Ammon's horn (tissue), 1 donor: ENCODE measurements at regions not wholly inside any gene's neighbourhood (a gene's known extent, or its start where the extent isn't known, plus 50 kb on each side); places are given as distances from the start of the nearest gene placed in this dataset.

Experiments used
- DNase-seq: peaks from one replicate; pipeline ENCODE4 v3.0.0-alpha.2; 2016; ENCODE audit warnings: low spot score

GRCh38 chr2:122988395-122989221 lies 1036.5 kb upstream of the CNTNAP5 start:
- no peak for DNase-seq

- DNase-seq, result no peak
Observed at GRCh38 chr2:122993592-122993991, 1031.5 kb upstream of the CNTNAP5 start.

- DNase-seq, result no peak
Observed at GRCh38 chr2:122999258-122999657, 1025.8 kb upstream of the CNTNAP5 start.

- DNase-seq, result no peak
Observed at GRCh38 chr2:122999821-123000220, 1025.3 kb upstream of the CNTNAP5 start.

- no peak for DNase-seq
Observed at GRCh38 chr2:123002660-123003248, 1022.3 kb upstream of the CNTNAP5 start.

- DNase-seq, result no peak
Observed at GRCh38 chr2:123015186-123015585, 1009.9 kb upstream of the CNTNAP5 start.

- no peak for DNase-seq
Observed at GRCh38 chr2:123035541-123035940, 989.5 kb upstream of the CNTNAP5 start.

GRCh38 chr2:123036300-123036699 lies 988.8 kb upstream of the CNTNAP5 start:
- no peak for DNase-seq

- no peak for DNase-seq
Observed at GRCh38 chr2:123040506-123040905, 984.6 kb upstream of the CNTNAP5 start.

GRCh38 chr2:123043458-123043857 lies 981.6 kb upstream of the CNTNAP5 start:
- no peak for DNase-seq

GRCh38 chr2:123045713-123046112 lies 979.4 kb upstream of the CNTNAP5 start:
- no peak for DNase-seq

- DNase-seq, result no peak
Observed at GRCh38 chr2:123047186-123047585, 977.9 kb upstream of the CNTNAP5 start.

GRCh38 chr2:123051136-123051535 lies 974.0 kb upstream of the CNTNAP5 start:
- DNase-seq, result no peak

- DNase-seq, result no peak
Observed at GRCh38 chr2:123061534-123061933, 963.6 kb upstream of the CNTNAP5 start.

- peak; percentile 37 for DNase-seq
Observed at GRCh38 chr2:123073371-123073770, 951.7 kb upstream of the CNTNAP5 start.

- peak; percentile 15 for DNase-seq
Observed at GRCh38 chr2:123073956-123074355, 951.1 kb upstream of the CNTNAP5 start.

- DNase-seq, result no peak
Observed at GRCh38 chr2:123077101-123077500, 948.0 kb upstream of the CNTNAP5 start.

GRCh38 chr2:123080331-123080730 lies 944.8 kb upstream of the CNTNAP5 start:
- DNase-seq, result no peak

GRCh38 chr2:123085484-123085883 lies 939.6 kb upstream of the CNTNAP5 start:
- no peak for DNase-seq

- no peak for DNase-seq
Observed at GRCh38 chr2:123086613-123087385, 938.3 kb upstream of the CNTNAP5 start.

GRCh38 chr2:123091471-123091870 lies 933.6 kb upstream of the CNTNAP5 start:
- DNase-seq, result no peak

- DNase-seq, result no peak
Observed at GRCh38 chr2:123093199-123093598, 931.9 kb upstream of the CNTNAP5 start.
